Mucosa of rectum (tissue), 2 donors: ENCODE measurements at regions not wholly inside any gene's neighbourhood (a gene's known extent, or its start where the extent isn't known, plus 50 kb on each side); places are given as distances from the start of the nearest gene placed in this dataset.
A peak's percentile ranks its signal among the peaks of the same experiment; 100 is the strongest.

Experiments
- H3K27ac ChIP-seq, 2 donors: one replicate each; pipeline ENCODE4 v1.7.0; 2013; ENCODE audit warnings: inconsistent platforms in 2 of 2, low read depth in 2 of 2, low read length in 2 of 2
- H3K27me3 ChIP-seq, 2 donors: one replicate each; pipeline ENCODE4 v1.7.0; 2013; ENCODE audit warnings: low read length in 2 of 2; ENCODE audit not compliant: control insufficient read depth in 2 of 2, insufficient read depth in 2 of 2
- H3K36me3 ChIP-seq, 2 donors: one replicate each; pipeline ENCODE4 v1.7.0; 2013; ENCODE audit warnings: low read length in 2 of 2; ENCODE audit not compliant: control insufficient read depth in 2 of 2, insufficient read depth in 2 of 2
- H3K4me1 ChIP-seq, 2 donors: one replicate each; pipeline ENCODE4 v1.7.0; 2013; ENCODE audit warnings: low read length in 2 of 2, mild to moderate bottlenecking in 1 of 2; ENCODE audit not compliant: control insufficient read depth in 2 of 2, insufficient read depth in 2 of 2
- H3K4me3 ChIP-seq, 2 donors: one replicate each; pipeline ENCODE4 v1.7.0; 2013; ENCODE audit warnings: low read length in 2 of 2
- H3K9ac ChIP-seq, 2 donors: one replicate each; pipeline ENCODE4 v1.7.0; 2013; ENCODE audit warnings: low read length in 2 of 2, low read depth in 1 of 2, mild to moderate bottlenecking in 1 of 2
- H3K9me3 ChIP-seq, 2 donors: one replicate each; pipeline ENCODE4 v1.7.0; 2013; ENCODE audit warnings: low read length in 2 of 2; ENCODE audit not compliant: control insufficient read depth in 2 of 2
- donor health status: healthy.
- donor health status: Normal muscosa, but diverticular disease.

- Histone ChIP-seq H3K9ac (no peak overlapping the region), H3K27ac (peak overlapping the region; percentile 67 to 82), H3K36me3 (no peaks in the 10 kb centered on the region), H3K4me3 (no peak overlapping the region), H3K4me1 (no peaks in the 10 kb centered on the region), H3K9me3 (no peaks in the 10 kb centered on the region), H3K27me3 (no peaks in the 10 kb centered on the region)
Measured at GRCh38 chr16:86396422-86396821, 113.9 kb upstream of the FOXF1 start.

GRCh38 chr16:86396901-86397311 lies 113.4 kb upstream of the FOXF1 start:
- H3K27me3 ChIP-seq: no peaks in the 10 kb centered on the region
- no peaks in the 10 kb centered on the region for H3K9me3 ChIP-seq
- H3K4me1 ChIP-seq: no peaks in the 10 kb centered on the region
- no peaks in the 10 kb centered on the region for H3K36me3 ChIP-seq
- H3K9ac ChIP-seq: no peak overlapping the region
- H3K27ac ChIP-seq: peak overlapping the region; percentile 67 to 82
- H3K4me3 ChIP-seq: no peak overlapping the region

- Histone ChIP-seq H3K36me3 (no peaks in the 10 kb centered on the region), H3K4me3 (no peak overlapping the region), H3K9ac (no peak overlapping the region), H3K4me1 (no peaks in the 10 kb centered on the region), H3K27me3 (no peaks in the 10 kb centered on the region), H3K9me3 (no peaks in the 10 kb centered on the region), H3K27ac (no peak overlapping the region)
Measured at GRCh38 chr16:86398201-86398600, 112.1 kb upstream of the FOXF1 start.

- no peaks in the 10 kb centered on the region for H3K4me1 ChIP-seq
- no peaks in the 10 kb centered on the region for H3K9me3 ChIP-seq
- H3K4me3 ChIP-seq: no peak overlapping the region
- no peaks in the 10 kb centered on the region for H3K36me3 ChIP-seq
- H3K27me3 ChIP-seq: no peaks in the 10 kb centered on the region
- no peak overlapping the region for H3K9ac ChIP-seq
- no peak overlapping the region for H3K27ac ChIP-seq
Measured at GRCh38 chr16:86398622-86399021, 111.7 kb upstream of the FOXF1 start.

GRCh38 chr16:86401126-86401525 lies 109.2 kb upstream of the FOXF1 start:
- Histone ChIP-seq H3K27ac (no peak overlapping the region), H3K9ac (no peak overlapping the region), H3K4me1 (no peaks in the 10 kb centered on the region), H3K9me3 (no peaks in the 10 kb centered on the region), H3K36me3 (no peaks in the 10 kb centered on the region), H3K27me3 (no peaks in the 10 kb centered on the region), H3K4me3 (no peak overlapping the region)

- H3K4me1 ChIP-seq: no peaks in the 10 kb centered on the region
- no peaks in the 10 kb centered on the region for H3K27me3 ChIP-seq
- H3K4me3 ChIP-seq: no peak overlapping the region
- no peak overlapping the region for H3K9ac ChIP-seq
- no peaks in the 10 kb centered on the region for H3K9me3 ChIP-seq
- H3K36me3 ChIP-seq: no peaks in the 10 kb centered on the region
- H3K27ac ChIP-seq: no peak overlapping the region
Measured at GRCh38 chr16:86403085-86403484, 107.2 kb upstream of the FOXF1 start.

- H3K4me3 ChIP-seq: no peak overlapping the region
- no peaks in the 10 kb centered on the region for H3K27me3 ChIP-seq
- H3K9me3 ChIP-seq: no peaks in the 10 kb centered on the region
- no peak overlapping the region for H3K27ac ChIP-seq
- no peaks in the 10 kb centered on the region for H3K36me3 ChIP-seq
- no peak overlapping the region for H3K9ac ChIP-seq
- no peaks in the 10 kb centered on the region for H3K4me1 ChIP-seq
Measured at GRCh38 chr16:86403541-86404163, 106.7 kb upstream of the FOXF1 start.

- H3K27me3 ChIP-seq: no peaks in the 10 kb centered on the region
- H3K4me3 ChIP-seq: no peak overlapping the region
- H3K9ac ChIP-seq: no peak overlapping the region
Measured at GRCh38 chr16:86404678-86405077, 105.6 kb upstream of the FOXF1 start.

GRCh38 chr16:86405319-86405718 lies 105.0 kb upstream of the FOXF1 start:
- no peaks in the 10 kb centered on the region for H3K4me1 ChIP-seq

More at GRCh38 chr16:86404678-86405077, 105.6 kb upstream of the FOXF1 start:
- no peaks in the 10 kb centered on the region for H3K36me3 ChIP-seq
- no peaks in the 10 kb centered on the region for H3K9me3 ChIP-seq
- no peak overlapping the region for H3K27ac ChIP-seq
- no peaks in the 10 kb centered on the region for H3K4me1 ChIP-seq

GRCh38 chr16:86406056-86406455 lies 104.3 kb upstream of the FOXF1 start:
- no peaks in the 10 kb centered on the region for H3K27me3 ChIP-seq
- no peak overlapping the region for H3K9ac ChIP-seq
- H3K36me3 ChIP-seq: no peaks in the 10 kb centered on the region
- H3K4me3 ChIP-seq: no peak overlapping the region
- H3K27ac ChIP-seq: no peak overlapping the region
- no peaks in the 10 kb centered on the region for H3K4me1 ChIP-seq
- H3K9me3 ChIP-seq: no peaks in the 10 kb centered on the region

More at GRCh38 chr16:86405319-86405718, 105.0 kb upstream of the FOXF1 start:
- no peak overlapping the region for H3K4me3 ChIP-seq
- no peak overlapping the region for H3K9ac ChIP-seq
- no peaks in the 10 kb centered on the region for H3K27me3 ChIP-seq
- H3K27ac ChIP-seq: no peak overlapping the region
- H3K36me3 ChIP-seq: no peaks in the 10 kb centered on the region
- H3K9me3 ChIP-seq: no peaks in the 10 kb centered on the region

- Histone ChIP-seq H3K4me1 (no peaks in the 10 kb centered on the region), H3K9me3 (no peaks in the 10 kb centered on the region), H3K27ac (no peak overlapping the region), H3K36me3 (no peaks in the 10 kb centered on the region), H3K9ac (no peak overlapping the region), H3K4me3 (no peak overlapping the region), H3K27me3 (no peaks in the 10 kb centered on the region)
Measured at GRCh38 chr16:86408685-86409084, 101.6 kb upstream of the FOXF1 start.
